ENCODE measurements at regions not wholly inside any gene's neighbourhood (a gene's known extent, or its start where the extent isn't known, plus 50 kb on each side); places are given as distances from the start of the nearest gene placed in this dataset.

GRCh38 chr9:126116351-126117157 is 210.1 kb upstream of the MVB12B start:
- TF ChIP-seq POLR2A (IDR thresholded peaks at IDR 0.05) (no peak), CTCF (IDR thresholded peaks at IDR 0.05) (no peak)
- intact Hi-C loops (cut with DNase I), result no loop called here
- Histone ChIP-seq H3K4me1 (replicated peaks in 1 of 2) (no peaks in the 10 kb centered on the region), H3K27me3 (peaks cover 5% of the 10 kb centered on the region), H3K27ac (no peak overlapping the region), H3K9me3 (replicated peaks in 1 of 3) (no peaks in the 10 kb centered on the region), H3K36me3 (replicated peaks in 1 of 2) (no peaks in the 10 kb centered on the region), H3K4me3 (no peak overlapping the region)
- peak in 1 of 7 donors; percentile 28 for DNase-seq
- 81 to 84% (median 83%) methylated on average over 16 to 17 of the region's 17 CpGs for WGBS, 4 donors

- peak in 1 of 7 donors; percentile 30 for DNase-seq
- 88 to 95% (median 89%) methylated on average over 4 of the region's 4 CpGs for WGBS, 4 donors
- Histone ChIP-seq H3K36me3 (replicated peaks in 1 of 2) (no peaks in the 10 kb centered on the region), H3K9me3 (replicated peaks in 1 of 3) (no peaks in the 10 kb centered on the region), H3K27ac (no peak overlapping the region), H3K4me3 (no peak overlapping the region), H3K4me1 (replicated peaks in 1 of 2) (no peaks in the 10 kb centered on the region), H3K27me3 (peaks cover 3% of the 10 kb centered on the region)
- intact Hi-C loops (cut with DNase I), result no loop called here
- no peak for TF ChIP-seq POLR2A (IDR thresholded peaks at IDR 0.05)
- TF ChIP-seq CTCF (IDR thresholded peaks at IDR 0.05), result no peak
Measured at GRCh38 chr9:126117158-126117425, 209.5 kb upstream of the MVB12B start.

GRCh38 chr9:126117631-126118030 is 209.0 kb upstream of the MVB12B start:
- peak in 1 of 7 donors; percentile 10 for DNase-seq
- 86 to 89% (median 89%) methylated on average over 9 of the region's 9 CpGs for WGBS, 4 donors
- Histone ChIP-seq H3K36me3 (replicated peaks in 1 of 2) (no peaks in the 10 kb centered on the region), H3K27ac (no peak overlapping the region), H3K4me1 (replicated peaks in 1 of 2) (no peaks in the 10 kb centered on the region), H3K27me3 (no peaks in the 10 kb centered on the region), H3K4me3 (no peak overlapping the region), H3K9me3 (replicated peaks in 1 of 3) (no peaks in the 10 kb centered on the region)
- no peak for TF ChIP-seq POLR2A (IDR thresholded peaks at IDR 0.05)
- TF ChIP-seq CTCF (IDR thresholded peaks at IDR 0.05), result no peak
- intact Hi-C loops (cut with DNase I), result no loop called here

- no peak for TF ChIP-seq POLR2A (IDR thresholded peaks at IDR 0.05)
- TF ChIP-seq CTCF (IDR thresholded peaks at IDR 0.05), result no peak
- H3K9me3 ChIP-seq (replicated peaks in 1 of 3), result no peaks in the 10 kb centered on the region
- H3K4me3 ChIP-seq, result no peak overlapping the region
- no peaks in the 10 kb centered on the region for H3K27me3 ChIP-seq
- peak in 1 of 7 donors; percentile 2 for DNase-seq
- intact Hi-C loops (cut with DNase I), result no loop called here
- no peaks in the 10 kb centered on the region for H3K4me1 ChIP-seq (replicated peaks in 1 of 2)
- no peak overlapping the region for H3K27ac ChIP-seq
- WGBS, 4 donors, result 69 to 86% (median 77%) methylated on average over 6 of the region's 6 CpGs
- no peaks in the 10 kb centered on the region for H3K36me3 ChIP-seq (replicated peaks in 1 of 2)
Measured at GRCh38 chr9:126119731-126120130, 206.9 kb upstream of the MVB12B start.
